K562 (cell line): ENCODE measurements at regions not wholly inside any gene's neighbourhood (a gene's known extent, or its start where the extent isn't known, plus 50 kb on each side); places are given as distances from the start of the nearest gene placed in this dataset.

Experiments used
- ATAC-seq: fragments of 200-7000 bp; cut with Tn5 transposase; 3 replicates; pipeline ENCODE4 v1.9.1; 2020; ENCODE audit warnings: moderate library complexity
- BruUV-seq: library from RNA; stranded (reverse); fragments of 400-500 nt; replicated peaks from 2 replicates; lab custom pipeline; 2021; lab: Mats Ljungman, UMichigan
- CTCF ChIA-PET: fragments of 300-600 bp; formaldehyde crosslinking; extraction: SDS; loops from one replicate; lab custom pipeline; 2021; ENCODE audit warnings: low intra/inter-chr PET ratio; lab: Yijun Ruan, JAX
- POLR2A ChIA-PET: fragments of 300-600, 350-650 bp; sonication (Branson Sonifier 250); formaldehyde crosslinking; extraction: SDS; loops from one replicate; lab custom pipeline; 2021; ENCODE audit warnings: antibody characterized with exemption, inconsistent platforms; lab: Yijun Ruan, JAX
- DNase-seq, 4 experiments: peaks; one replicate each; pipeline versions ENCODE4 v3.0.0 to v3.0.0-alpha.2; 2011 to 2018; ENCODE audit warnings: low spot score in 3 of 4, mixed read lengths in 3 of 4; ENCODE audit errors: extremely low read depth in 1 of 4
- FAIRE-seq: peaks from 2 replicates; lab custom pipeline; 2011; peaks lifted over from hg19 to GRCh38; lab: Jason Lieb, UNC
- H2AFZ ChIP-seq: 2 replicates; pipeline ENCODE4 v1.6.0; 2011; ENCODE audit warnings: low read depth, low read length, control low read depth, inconsistent platforms
- H3K27ac ChIP-seq: fragments of 200-600 bp; 3 replicates; pipeline ENCODE4 v1.8.0; 2011; ENCODE audit warnings: low read depth, mild to moderate bottlenecking, control low read depth, inconsistent platforms, low read length, moderate library complexity, mixed read lengths; ENCODE audit errors: extremely low read depth
- H3K27me3 ChIP-seq, 2 experiments: fragments of 300-600 bp in 1 of 2; 2 replicates in 1 of 2; 3 replicates in 1 of 2; pipeline versions ENCODE4 v1.6.0 to v1.8.0; 2011; ENCODE audit warnings: inconsistent platforms in 2 of 2, low read length in 2 of 2, mild to moderate bottlenecking in 1 of 2, mixed read lengths in 1 of 2, moderate library complexity in 1 of 2; ENCODE audit not compliant: control insufficient read depth in 2 of 2, insufficient read depth in 2 of 2
- H3K36me3 ChIP-seq: fragments of 300-600 bp; 3 replicates; pipeline ENCODE4 v1.8.0; 2011; ENCODE audit warnings: mild to moderate bottlenecking, low read length, inconsistent platforms; ENCODE audit not compliant: control insufficient read depth, insufficient read depth
- H3K4me1 ChIP-seq, 2 experiments: fragments of 200-600 bp in 1 of 2; replicated peaks in 1 of 2; 2 replicates in 1 of 2; 3 replicates in 1 of 2; pipeline versions ENCODE4 v1.5.1 to v1.8.0; 2011; ENCODE audit warnings: inconsistent platforms in 2 of 2, low read length in 2 of 2, mild to moderate bottlenecking in 1 of 2, mixed read lengths in 1 of 2, moderate library complexity in 1 of 2; ENCODE audit not compliant: control insufficient read depth in 2 of 2, insufficient read depth in 2 of 2
- H3K4me2 ChIP-seq: 2 replicates; pipeline ENCODE4 v1.6.1; 2011; ENCODE audit warnings: low read length, control low read depth, inconsistent platforms, mixed read lengths; ENCODE audit not compliant: insufficient read depth
- H3K4me3 ChIP-seq: fragments of 200-600 bp; sonication (generic), shearing (Covaris generic); 2 replicates; pipeline ENCODE4 v1.5.1; 2016; ENCODE audit warnings: control low read depth, inconsistent platforms
- H3K79me2 ChIP-seq: fragments of 200-600 bp; 3 replicates; pipeline ENCODE4 v1.8.0; 2011; ENCODE audit warnings: low read length, inconsistent platforms; ENCODE audit not compliant: control insufficient read depth, insufficient read depth
- H3K9ac ChIP-seq, 2 experiments: 2 replicates each; pipeline versions ENCODE4 v1.6.0 to v1.6.1; 2011; ENCODE audit warnings: low read depth in 2 of 2, low read length in 2 of 2, control low read depth in 1 of 2, inconsistent platforms in 1 of 2, mild to moderate bottlenecking in 1 of 2, mixed read lengths in 1 of 2; ENCODE audit not compliant: insufficient read depth in 1 of 2
- H3K9me1 ChIP-seq: one replicate; pipeline ENCODE4 v1.6.0; 2011; ENCODE audit warnings: inconsistent platforms, mild to moderate bottlenecking, low read length, moderate library complexity; ENCODE audit not compliant: control insufficient read depth, insufficient read depth
- H3K9me3 ChIP-seq: replicated peaks from 2 replicates; pipeline ENCODE4 v1.5.1; 2011; ENCODE audit warnings: low read depth, low read length, inconsistent platforms; ENCODE audit not compliant: control insufficient read depth, insufficient read depth
- H4K20me1 ChIP-seq: replicated peaks from 2 replicates; pipeline ENCODE4 v1.6.1; 2011; ENCODE audit warnings: low read length, inconsistent platforms, mixed read lengths; ENCODE audit not compliant: control insufficient read depth, insufficient read depth
- ARHGAP35 ChIP-seq: fragments of 450-650 bp; IDR thresholded peaks from 2 replicates; pipeline ENCODE4 v1.6.1; 2018; ENCODE audit not compliant: partially characterized antibody
- GTF2F1 ChIP-seq: IDR thresholded peaks from 2 replicates; pipeline ENCODE4 v1.6.1; 2011; ENCODE audit warnings: low read depth, low read length, improper control_type of control experiment
- JUND ChIP-seq, 2 experiments: IDR thresholded peaks; 2 replicates in 1 of 2; 3 replicates in 1 of 2; pipeline ENCODE4 v1.6.1; 2011; ENCODE audit warnings: borderline replicate concordance in 2 of 2, low read depth in 2 of 2, low read length in 2 of 2, improper control_type of control experiment in 1 of 2, missing biosample characterization in 1 of 2, missing genetic modification characterization in 1 of 2, missing genetic modification reagents in 1 of 2
- NCOR1 ChIP-seq: fragments of 450-650 bp; IDR thresholded peaks from 2 replicates; pipeline ENCODE4 v1.6.1; 2016; ENCODE audit warnings: mild to moderate bottlenecking, moderate library complexity
- NR4A1 ChIP-seq, 2 experiments: fragments of 250-450 bp in 1 of 2; fragments of 450-650 bp in 1 of 2; sonication (Bioruptor Pico) in 1 of 2; IDR thresholded peaks; 2 replicates each; pipeline versions ENCODE4 v1.4.0 to v1.6.1; 2016 to 2020; ENCODE audit warnings: mild to moderate bottlenecking in 2 of 2, missing compliant biosample characterization in 1 of 2, missing genetic modification characterization in 1 of 2, moderate library complexity in 1 of 2
- SFPQ ChIP-seq: fragments of 200-400 bp; formaldehyde crosslinking; IDR thresholded peaks from 2 replicates; pipeline ENCODE4 v1.6.1; 2017; ENCODE audit warnings: mild to moderate bottlenecking, low read depth, low read length, moderate library complexity
- ZBTB34 ChIP-seq: fragments of 250-450 bp; sonication (Bioruptor Pico); IDR thresholded peaks from 2 replicates; pipeline ENCODE4 v1.8.0; 2021; ENCODE audit warnings: mild to moderate bottlenecking, moderate library complexity
- ZFP91 ChIP-seq: sonication (generic); formaldehyde crosslinking; IDR thresholded peaks from 2 replicates; pipeline ENCODE4 v1.8.0; 2022; ENCODE audit warnings: mild to moderate bottlenecking, missing genetic modification reagents
- ZNF24 ChIP-seq: fragments of 450-650 bp; IDR thresholded peaks from 2 replicates; pipeline ENCODE4 v1.6.1; 2016
- WGBS: fragments of 100-300 bp; shearing (Covaris generic); methylation state at CpG from one replicate; pipeline ENCODE4 v1.1.6; 2016; ENCODE audit warnings: low coverage, mixed read lengths; ENCODE audit not compliant: insufficient coverage; ENCODE audit errors: missing lambda C conversion rate; 5-methylcytosine and 5-hydroxymethylcytosine counted together
- in situ Hi-C: fragments of 300-500 bp; cut with MboI; formaldehyde crosslinking; loops from 4 replicates; pipeline ENCODE4 v1.15.0; 2018; ENCODE audit warnings: inconsistent platforms, mixed read lengths
- intact Hi-C: fragments of 100-400 bp; cut with micrococcal nuclease; formaldehyde crosslinking; loops from 2 replicates; pipeline ENCODE4 v1.14.2; 2022

- CTCF ChIA-PET, result no interaction called here
- Histone ChIP-seq H2AFZ (no peak overlapping the region), H4K20me1 (no peaks in the 10 kb centered on the region), H3K4me3 (no peak overlapping the region), H3K9me1 (no peaks in the 10 kb centered on the region), H3K27ac (no peak overlapping the region), H3K4me2 (no peak overlapping the region), H3K27me3 (no peaks in the 10 kb centered on the region), H3K79me2 (no peaks in the 10 kb centered on the region), H3K4me1 (no peaks in the 10 kb centered on the region), H3K36me3 (no peaks in the 10 kb centered on the region), H3K9me3 (no peaks in the 10 kb centered on the region), H3K9ac (no peak overlapping the region)
- ATAC-seq (no peak), DNase-seq (no peak), FAIRE-seq (no peak)
- BruUV-seq, result no TSS peak
- intact Hi-C loops (no loop called here), in situ Hi-C loops (no loop called here)
- 0% methylated on average over 2 of the region's 2 CpGs for WGBS
- POLR2A ChIA-PET, result no interaction called here
- no peak for TF ChIP-seq SFPQ
- TF ChIP-seq ZNF24, result no peak
- TF ChIP-seq NR4A1 (CRISPR knock-in tag; IDR thresholded peaks at IDR 0.05), result no peak
- TF ChIP-seq NR4A1 (tag; IDR thresholded peaks at IDR 0.05), result no peak
- no peak for TF ChIP-seq ZBTB34
- no peak for TF ChIP-seq NCOR1
- no peak for TF ChIP-seq ZFP91 (CRISPR knock-in tag)
- no peak for TF ChIP-seq ARHGAP35
- no peak for TF ChIP-seq JUND (IDR thresholded peaks at IDR 0.05; ENCODE audit: borderline replicate concordance, low read depth, low read length)
- no peak for TF ChIP-seq JUND (tag; IDR thresholded peaks at IDR 0.05; ENCODE audit: borderline replicate concordance, low read depth, low read length)
- no peak for TF ChIP-seq GTF2F1
Observed at GRCh38 chr11:91163619-91164451, 941.0 kb upstream of the CHORDC1 start.
